ENCODE measurements at regions not wholly inside any gene's neighbourhood (a gene's known extent, or its start where the extent isn't known, plus 50 kb on each side); places are given as distances from the start of the nearest gene placed in this dataset.

GRCh38 chr4:36884151-36884550 is 360.4 kb upstream of the NWD2 start:
- CTCF ChIA-PET: no interaction called here

GRCh38 chr4:36891971-36892370 is 352.6 kb upstream of the NWD2 start:
- no peaks in the 10 kb centered on the region for H3K36me3 Mint-ChIP-seq (ENCODE audit: low read depth)
- CTCF ChIA-PET: no interaction called here
- no peak for DNase-seq
- intact Hi-C loops (cut with micrococcal nuclease): no loop called here
- no peak overlapping the region for H3K27ac Mint-ChIP-seq
- H3K27me3 Mint-ChIP-seq (ENCODE audit: low read depth): no peaks in the 10 kb centered on the region
- H3K4me3 Mint-ChIP-seq: no peak overlapping the region
- H3K4me1 Mint-ChIP-seq (ENCODE audit: low read depth): no peaks in the 10 kb centered on the region
- H3K9me3 Mint-ChIP-seq: no peaks in the 10 kb centered on the region

More at GRCh38 chr4:36884151-36884550, 360.4 kb upstream of the NWD2 start:
- no peak overlapping the region for H3K4me3 Mint-ChIP-seq
- no peaks in the 10 kb centered on the region for H3K27me3 Mint-ChIP-seq (ENCODE audit: low read depth)
- H3K27ac Mint-ChIP-seq: no peak overlapping the region
- no peak for DNase-seq
- H3K9me3 Mint-ChIP-seq: peaks cover 4% of the 10 kb centered on the region
- intact Hi-C loops (cut with micrococcal nuclease): no loop called here
- no peaks in the 10 kb centered on the region for H3K36me3 Mint-ChIP-seq (ENCODE audit: low read depth)
- no peaks in the 10 kb centered on the region for H3K4me1 Mint-ChIP-seq (ENCODE audit: low read depth)

GRCh38 chr4:36900446-36900987 is 344.0 kb upstream of the NWD2 start:
- no peaks in the 10 kb centered on the region for H3K9me3 Mint-ChIP-seq
- no peak overlapping the region for H3K4me3 Mint-ChIP-seq
- no peak overlapping the region for H3K27ac Mint-ChIP-seq
- intact Hi-C loops (cut with micrococcal nuclease): no loop called here
- no peaks in the 10 kb centered on the region for H3K36me3 Mint-ChIP-seq (ENCODE audit: low read depth)
- CTCF ChIA-PET: no interaction called here
- H3K4me1 Mint-ChIP-seq (ENCODE audit: low read depth): no peaks in the 10 kb centered on the region
- H3K27me3 Mint-ChIP-seq (ENCODE audit: low read depth): peaks cover 3% of the 10 kb centered on the region
- DNase-seq: no peak

- H3K36me3 Mint-ChIP-seq (ENCODE audit: low read depth): no peaks in the 10 kb centered on the region
- H3K4me3 Mint-ChIP-seq: no peak overlapping the region
- H3K9me3 Mint-ChIP-seq: no peaks in the 10 kb centered on the region
- CTCF ChIA-PET: no interaction called here
- DNase-seq: no peak
- H3K4me1 Mint-ChIP-seq (ENCODE audit: low read depth): no peaks in the 10 kb centered on the region
- peaks cover 3% of the 10 kb centered on the region for H3K27me3 Mint-ChIP-seq (ENCODE audit: low read depth)
- no peak overlapping the region for H3K27ac Mint-ChIP-seq
- intact Hi-C loops (cut with micrococcal nuclease): no loop called here
These were observed 339.7 kb upstream of the NWD2 start for GRCh38 chr4:36904823-36905222.

- H3K27ac Mint-ChIP-seq: no peak overlapping the region
- H3K4me3 Mint-ChIP-seq: no peak overlapping the region
- no peaks in the 10 kb centered on the region for H3K4me1 Mint-ChIP-seq (ENCODE audit: low read depth)
- peaks cover 2% of the 10 kb centered on the region for H3K27me3 Mint-ChIP-seq (ENCODE audit: low read depth)
- CTCF ChIA-PET: no interaction called here
- no peak for DNase-seq
- intact Hi-C loops (cut with micrococcal nuclease): no loop called here
- H3K36me3 Mint-ChIP-seq (ENCODE audit: low read depth): no peaks in the 10 kb centered on the region
- H3K9me3 Mint-ChIP-seq: no peaks in the 10 kb centered on the region
These were observed 330.4 kb upstream of the NWD2 start for GRCh38 chr4:36914106-36914505.

GRCh38 chr4:36915717-36916116 is 328.8 kb upstream of the NWD2 start:
- no peak overlapping the region for H3K27ac Mint-ChIP-seq
- DNase-seq: no peak
- no peaks in the 10 kb centered on the region for H3K9me3 Mint-ChIP-seq
- no peaks in the 10 kb centered on the region for H3K4me1 Mint-ChIP-seq (ENCODE audit: low read depth)
- H3K36me3 Mint-ChIP-seq (ENCODE audit: low read depth): no peaks in the 10 kb centered on the region
- H3K27me3 Mint-ChIP-seq (ENCODE audit: low read depth): peaks cover 2% of the 10 kb centered on the region
- CTCF ChIA-PET: no interaction called here
- H3K4me3 Mint-ChIP-seq: no peak overlapping the region
- intact Hi-C loops (cut with micrococcal nuclease): no loop called here

GRCh38 chr4:36917413-36917812 is 327.1 kb upstream of the NWD2 start:
- no peak for DNase-seq
- Mint-ChIP-seq H3K9me3 (no peaks in the 10 kb centered on the region), H3K27me3 (ENCODE audit: low read depth) (peaks cover 2% of the 10 kb centered on the region), H3K4me3 (no peak overlapping the region), H3K4me1 (ENCODE audit: low read depth) (no peaks in the 10 kb centered on the region), H3K27ac (no peak overlapping the region), H3K36me3 (ENCODE audit: low read depth) (no peaks in the 10 kb centered on the region)
- CTCF ChIA-PET: interaction anchor here (0.6 kb wide), 1 partner anchor 441 kb away, joined by 5 read pairs; no protein-coding TSS in a partner anchor
- intact Hi-C loops (cut with micrococcal nuclease): no loop called here

GRCh38 chr4:36919721-36920120 is 324.8 kb upstream of the NWD2 start:
- no peaks in the 10 kb centered on the region for H3K9me3 Mint-ChIP-seq
- H3K4me3 Mint-ChIP-seq: no peak overlapping the region
- no peaks in the 10 kb centered on the region for H3K36me3 Mint-ChIP-seq (ENCODE audit: low read depth)
- CTCF ChIA-PET: no interaction called here
- no peak for DNase-seq
- intact Hi-C loops (cut with micrococcal nuclease): no loop called here
- H3K4me1 Mint-ChIP-seq (ENCODE audit: low read depth): no peaks in the 10 kb centered on the region
- no peak overlapping the region for H3K27ac Mint-ChIP-seq
- peaks cover 2% of the 10 kb centered on the region for H3K27me3 Mint-ChIP-seq (ENCODE audit: low read depth)

- no peaks in the 10 kb centered on the region for H3K27me3 Mint-ChIP-seq (ENCODE audit: low read depth)
- CTCF ChIA-PET: no interaction called here
- no peak overlapping the region for H3K4me3 Mint-ChIP-seq
- H3K27ac Mint-ChIP-seq: no peak overlapping the region
- H3K9me3 Mint-ChIP-seq: no peaks in the 10 kb centered on the region
- H3K4me1 Mint-ChIP-seq (ENCODE audit: low read depth): no peaks in the 10 kb centered on the region
- no peak for DNase-seq
- intact Hi-C loops (cut with micrococcal nuclease): no loop called here
- no peaks in the 10 kb centered on the region for H3K36me3 Mint-ChIP-seq (ENCODE audit: low read depth)
These were observed 322.9 kb upstream of the NWD2 start for GRCh38 chr4:36921476-36922216.

GRCh38 chr4:36930562-36931111 is 313.9 kb upstream of the NWD2 start:
- no peak overlapping the region for H3K4me3 Mint-ChIP-seq
- H3K36me3 Mint-ChIP-seq (ENCODE audit: low read depth): no peaks in the 10 kb centered on the region
- CTCF ChIA-PET: no interaction called here
- H3K27ac Mint-ChIP-seq: no peak overlapping the region
- peaks cover 4% of the 10 kb centered on the region for H3K27me3 Mint-ChIP-seq (ENCODE audit: low read depth)
- no peaks in the 10 kb centered on the region for H3K9me3 Mint-ChIP-seq
- H3K4me1 Mint-ChIP-seq (ENCODE audit: low read depth): no peaks in the 10 kb centered on the region
- intact Hi-C loops (cut with micrococcal nuclease): no loop called here
- no peak for DNase-seq

- H3K27ac Mint-ChIP-seq: no peak overlapping the region
- CTCF ChIA-PET: no interaction called here
- no peaks in the 10 kb centered on the region for H3K9me3 Mint-ChIP-seq
- intact Hi-C loops (cut with micrococcal nuclease): no loop called here
- H3K27me3 Mint-ChIP-seq (ENCODE audit: low read depth): no peaks in the 10 kb centered on the region
- no peaks in the 10 kb centered on the region for H3K36me3 Mint-ChIP-seq (ENCODE audit: low read depth)
- no peak overlapping the region for H3K4me3 Mint-ChIP-seq
- no peaks in the 10 kb centered on the region for H3K4me1 Mint-ChIP-seq (ENCODE audit: low read depth)
- DNase-seq: no peak
These were observed 300.3 kb upstream of the NWD2 start for GRCh38 chr4:36944232-36944631.

- H3K36me3 Mint-ChIP-seq (ENCODE audit: low read depth): no peaks in the 10 kb centered on the region
- no peaks in the 10 kb centered on the region for H3K9me3 Mint-ChIP-seq
- no peak overlapping the region for H3K4me3 Mint-ChIP-seq
- intact Hi-C loops (cut with micrococcal nuclease): no loop called here
- no peak overlapping the region for H3K27ac Mint-ChIP-seq
- DNase-seq: no peak
- H3K4me1 Mint-ChIP-seq (ENCODE audit: low read depth): no peaks in the 10 kb centered on the region
- CTCF ChIA-PET: no interaction called here
- peaks cover 5% of the 10 kb centered on the region for H3K27me3 Mint-ChIP-seq (ENCODE audit: low read depth)
These were observed 283.1 kb upstream of the NWD2 start for GRCh38 chr4:36961420-36961819.

- no peak for DNase-seq
- Mint-ChIP-seq H3K4me3 (no peak overlapping the region), H3K9me3 (no peaks in the 10 kb centered on the region), H3K4me1 (ENCODE audit: low read depth) (no peaks in the 10 kb centered on the region), H3K27me3 (ENCODE audit: low read depth) (no peaks in the 10 kb centered on the region), H3K36me3 (ENCODE audit: low read depth) (no peaks in the 10 kb centered on the region), H3K27ac (no peak overlapping the region)
- intact Hi-C loops (cut with micrococcal nuclease): no loop called here
- CTCF ChIA-PET: no interaction called here
These were observed 277.6 kb upstream of the NWD2 start for GRCh38 chr4:36966756-36967460.
